Hepatocyte (in vitro differentiated cells): ENCODE measurements at regions not wholly inside any gene's neighbourhood (a gene's known extent, or its start where the extent isn't known, plus 50 kb on each side); places are given as distances from the start of the nearest gene placed in this dataset.

Experiments used
- DNase-seq: peaks from one replicate; pipeline ENCODE4 v3.0.0-alpha.2; 2016; ENCODE audit warnings: low spot score
- H2AFZ ChIP-seq: fragments of 200-600 bp; sonication (generic); 2 replicates; pipeline ENCODE4 v1.6.0; 2016; ENCODE audit warnings: antibody characterized with exemption, mild to moderate bottlenecking
- H3K27ac ChIP-seq: fragments of 200-600 bp; sonication (generic); 2 replicates; pipeline ENCODE4 v1.5.1; 2016; ENCODE audit warnings: mild to moderate bottlenecking
- H3K27me3 ChIP-seq: fragments of 200-600 bp; sonication (generic); 2 replicates; pipeline ENCODE4 v1.6.1; 2016
- H3K36me3 ChIP-seq: fragments of 200-600 bp; sonication (generic); replicated peaks from 2 replicates; pipeline ENCODE4 v1.5.1; 2016; ENCODE audit warnings: low read depth; ENCODE audit not compliant: insufficient read depth
- H3K4me1 ChIP-seq: fragments of 200-600 bp; sonication (generic); 2 replicates; pipeline ENCODE4 v1.5.1; 2016; ENCODE audit warnings: mild to moderate bottlenecking, moderate library complexity; ENCODE audit not compliant: insufficient read depth
- H3K4me2 ChIP-seq: fragments of 200-600 bp; sonication (generic); 2 replicates; pipeline ENCODE4 v1.6.0; 2016
- H3K4me3 ChIP-seq: fragments of 200-600 bp; sonication (generic); 2 replicates; pipeline ENCODE4 v1.5.1; 2016; ENCODE audit warnings: mild to moderate bottlenecking
- H3K79me2 ChIP-seq: fragments of 200-600 bp; sonication (generic); 2 replicates; pipeline ENCODE4 v1.6.0; 2017; ENCODE audit warnings: mild to moderate bottlenecking
- H3K9me2 ChIP-seq: fragments of 200-600 bp; sonication (generic); replicated peaks from 2 replicates; pipeline ENCODE4 v1.6.0; 2017; ENCODE audit warnings: mild to moderate bottlenecking; ENCODE audit not compliant: insufficient read depth
- H3K9me3 ChIP-seq: fragments of 200-600 bp; sonication (generic); 2 replicates; pipeline ENCODE4 v1.5.1; 2016; ENCODE audit warnings: low read depth, mild to moderate bottlenecking
- H4K20me1 ChIP-seq: fragments of 200-600 bp; sonication (generic); 2 replicates; pipeline ENCODE4 v1.6.0; 2016; ENCODE audit warnings: mild to moderate bottlenecking; ENCODE audit not compliant: insufficient read depth, poor library complexity, severe bottlenecking
- EZH2 ChIP-seq: fragments of 200-600 bp; sonication (generic); IDR thresholded peaks from 2 replicates; pipeline ENCODE4 v1.6.1; 2016; ENCODE audit warnings: antibody characterized with exemption, mild to moderate bottlenecking, borderline replicate concordance
- EZH2phosphoT487 ChIP-seq: fragments of 200-600 bp; sonication (generic); IDR thresholded peaks from one replicate; pipeline ENCODE4 v1.6.1; 2018; ENCODE audit warnings: antibody characterized with exemption, mild to moderate bottlenecking, low read depth, moderate library complexity; ENCODE audit not compliant: unreplicated experiment, severe bottlenecking
- WGBS: methylation state at CpG from one replicate; pipeline ENCODE4 v1.1.6; 2016; ENCODE audit warnings: low lambda C conversion rate; ENCODE audit errors: missing lambda C conversion rate; 5-methylcytosine and 5-hydroxymethylcytosine counted together
- TF ChIP-seq, protein P1 (sequence below): fragments of 200-600 bp; sonication (generic); IDR thresholded peaks from 2 replicates; pipeline ENCODE4 v1.5.1; 2016; ENCODE audit warnings: antibody characterized with exemption, mild to moderate bottlenecking; ENCODE audit not compliant: poor library complexity

DNA sequence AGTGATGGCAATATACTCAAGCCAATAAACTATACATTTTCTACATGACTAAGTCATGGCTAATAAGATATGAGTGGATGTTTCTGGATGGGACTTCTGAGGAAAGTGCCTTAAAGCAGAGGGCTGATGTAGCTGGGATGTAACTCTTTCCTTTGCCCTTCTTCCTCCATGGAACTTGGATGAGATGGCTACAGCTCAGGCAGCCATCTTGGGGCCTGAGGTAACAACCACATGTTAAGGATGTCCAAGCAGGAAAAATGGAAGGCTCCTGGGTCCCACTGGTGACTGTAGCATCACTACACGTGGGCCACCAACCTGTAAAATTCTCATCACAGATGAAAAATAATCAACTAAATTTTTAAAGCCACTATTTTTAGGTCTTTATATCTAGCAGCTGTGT, 54.4 kb upstream of the GRIP1 start:
- DNase-seq = no peak
- Histone ChIP-seq H3K9me3 (no peaks in the 10 kb centered on the region), H3K79me2 (no peaks in the 10 kb centered on the region), H3K36me3 (no peaks in the 10 kb centered on the region), H3K4me3 (no peak overlapping the region), H3K9me2 (no peaks in the 10 kb centered on the region), H4K20me1 (no peaks in the 10 kb centered on the region), H3K27ac (no peak overlapping the region), H2AFZ (no peak overlapping the region), H3K4me2 (no peak overlapping the region), H3K27me3 (no peaks in the 10 kb centered on the region), H3K4me1 (no peaks in the 10 kb centered on the region)
- 85% methylated on average over 1 of the region's 1 CpG for WGBS
- TF ChIP-seq EZH2 (no peak), EZH2phosphoT487 (no peak)
- TF ChIP-seq, protein P1, sequence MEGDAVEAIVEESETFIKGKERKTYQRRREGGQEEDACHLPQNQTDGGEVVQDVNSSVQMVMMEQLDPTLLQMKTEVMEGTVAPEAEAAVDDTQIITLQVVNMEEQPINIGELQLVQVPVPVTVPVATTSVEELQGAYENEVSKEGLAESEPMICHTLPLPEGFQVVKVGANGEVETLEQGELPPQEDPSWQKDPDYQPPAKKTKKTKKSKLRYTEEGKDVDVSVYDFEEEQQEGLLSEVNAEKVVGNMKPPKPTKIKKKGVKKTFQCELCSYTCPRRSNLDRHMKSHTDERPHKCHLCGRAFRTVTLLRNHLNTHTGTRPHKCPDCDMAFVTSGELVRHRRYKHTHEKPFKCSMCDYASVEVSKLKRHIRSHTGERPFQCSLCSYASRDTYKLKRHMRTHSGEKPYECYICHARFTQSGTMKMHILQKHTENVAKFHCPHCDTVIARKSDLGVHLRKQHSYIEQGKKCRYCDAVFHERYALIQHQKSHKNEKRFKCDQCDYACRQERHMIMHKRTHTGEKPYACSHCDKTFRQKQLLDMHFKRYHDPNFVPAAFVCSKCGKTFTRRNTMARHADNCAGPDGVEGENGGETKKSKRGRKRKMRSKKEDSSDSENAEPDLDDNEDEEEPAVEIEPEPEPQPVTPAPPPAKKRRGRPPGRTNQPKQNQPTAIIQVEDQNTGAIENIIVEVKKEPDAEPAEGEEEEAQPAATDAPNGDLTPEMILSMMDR = no peak

DNA sequence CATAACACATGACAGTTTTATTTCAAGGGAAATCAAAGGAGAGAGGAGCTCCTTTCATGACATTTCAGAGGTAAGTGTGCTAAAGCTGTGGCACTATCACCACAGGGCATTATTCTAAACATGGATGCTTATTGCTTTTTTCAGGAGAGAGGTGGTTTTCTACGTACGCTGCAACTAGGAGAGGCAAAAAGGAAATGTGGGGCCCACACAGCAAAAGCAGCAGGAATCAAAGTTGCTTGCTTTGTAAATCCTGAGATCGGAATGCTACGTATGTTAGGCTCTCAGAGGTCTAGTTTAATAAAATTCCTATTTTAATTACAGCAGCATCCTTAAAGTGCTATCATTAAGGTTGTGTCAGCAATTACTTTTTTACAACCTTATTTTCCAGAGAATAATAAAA, 55.0 kb upstream of the GRIP1 start:
- no peaks in the 10 kb centered on the region for H3K79me2 ChIP-seq
- no peaks in the 10 kb centered on the region for H3K9me3 ChIP-seq
- no peaks in the 10 kb centered on the region for H3K27me3 ChIP-seq
- no peaks in the 10 kb centered on the region for H4K20me1 ChIP-seq
- H3K36me3 ChIP-seq = no peaks in the 10 kb centered on the region
- H3K9me2 ChIP-seq = no peaks in the 10 kb centered on the region
- no peak for TF ChIP-seq EZH2
- no peak for TF ChIP-seq EZH2phosphoT487
- TF ChIP-seq, protein P1 = no peak
- H2AFZ ChIP-seq = no peak overlapping the region
- H3K4me2 ChIP-seq = no peak overlapping the region
- no peaks in the 10 kb centered on the region for H3K4me1 ChIP-seq
- WGBS = 68% methylated on average over 4 of the region's 4 CpGs
- DNase-seq = no peak
- no peak overlapping the region for H3K27ac ChIP-seq
- no peak overlapping the region for H3K4me3 ChIP-seq

DNA sequence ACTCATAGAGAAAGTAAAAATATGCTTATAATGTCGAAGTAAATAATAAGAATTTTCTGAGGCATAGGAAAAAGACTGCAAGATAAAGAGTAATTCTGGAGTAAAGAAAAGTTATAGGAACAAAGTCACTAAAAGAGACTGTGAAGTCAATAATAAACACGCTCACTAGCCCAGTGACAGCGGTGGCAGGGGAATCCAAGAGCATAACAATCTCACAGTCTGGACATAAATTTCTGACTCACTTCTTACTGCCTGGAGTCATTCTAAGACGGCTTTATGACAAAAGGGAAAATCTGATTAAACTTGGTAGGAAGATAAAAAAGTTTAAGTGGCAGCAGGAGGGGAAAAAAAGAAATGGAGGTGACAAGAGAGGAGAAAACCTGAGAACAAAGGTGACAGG, 56.4 kb upstream of the GRIP1 start:
- Histone ChIP-seq H3K9me2 (no peaks in the 10 kb centered on the region), H3K4me2 (no peak overlapping the region), H3K27me3 (no peaks in the 10 kb centered on the region), H3K36me3 (no peaks in the 10 kb centered on the region), H2AFZ (no peak overlapping the region), H3K4me1 (no peaks in the 10 kb centered on the region), H3K9me3 (no peaks in the 10 kb centered on the region), H4K20me1 (no peaks in the 10 kb centered on the region), H3K79me2 (no peaks in the 10 kb centered on the region), H3K27ac (no peak overlapping the region), H3K4me3 (no peak overlapping the region)
- TF ChIP-seq EZH2phosphoT487 (no peak), EZH2 (no peak)
- TF ChIP-seq, protein P1 = no peak
- 78% methylated on average over 4 of the region's 4 CpGs for WGBS
- DNase-seq = no peak

DNA sequence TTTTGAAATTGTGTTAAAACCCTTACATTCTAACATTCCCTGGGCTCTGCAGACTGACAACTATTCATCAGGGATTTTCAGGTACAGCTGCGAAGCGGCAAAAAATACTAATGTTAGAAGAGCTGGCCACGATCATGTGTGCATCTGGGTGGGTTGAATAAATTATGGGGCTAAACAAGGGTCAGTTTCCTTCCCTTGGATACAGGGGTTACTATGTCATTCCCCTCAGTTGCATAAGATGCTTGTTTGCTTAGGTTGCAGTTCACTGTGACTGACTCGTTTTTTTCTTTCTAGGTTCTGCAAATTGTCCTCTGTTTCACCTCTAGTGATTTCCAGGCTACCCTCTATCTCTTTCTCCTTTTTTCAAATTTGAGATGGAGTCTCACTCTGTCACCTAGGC, 58.1 kb upstream of the GRIP1 start:
- Histone ChIP-seq H3K4me1 (no peaks in the 10 kb centered on the region), H4K20me1 (no peaks in the 10 kb centered on the region), H3K4me3 (no peak overlapping the region), H3K27me3 (no peaks in the 10 kb centered on the region), H3K9me3 (no peaks in the 10 kb centered on the region), H3K4me2 (no peak overlapping the region), H2AFZ (no peak overlapping the region), H3K27ac (no peak overlapping the region), H3K36me3 (no peaks in the 10 kb centered on the region), H3K79me2 (no peaks in the 10 kb centered on the region), H3K9me2 (no peaks in the 10 kb centered on the region)
- 61% methylated on average over 4 of the region's 4 CpGs for WGBS
- TF ChIP-seq EZH2 = no peak
- no peak for TF ChIP-seq EZH2phosphoT487
- DNase-seq = no peak
